ENCODE measurements at regions not wholly inside any gene's neighbourhood (a gene's known extent, or its start where the extent isn't known, plus 50 kb on each side); places are given as distances from the start of the nearest gene placed in this dataset.

DNA sequence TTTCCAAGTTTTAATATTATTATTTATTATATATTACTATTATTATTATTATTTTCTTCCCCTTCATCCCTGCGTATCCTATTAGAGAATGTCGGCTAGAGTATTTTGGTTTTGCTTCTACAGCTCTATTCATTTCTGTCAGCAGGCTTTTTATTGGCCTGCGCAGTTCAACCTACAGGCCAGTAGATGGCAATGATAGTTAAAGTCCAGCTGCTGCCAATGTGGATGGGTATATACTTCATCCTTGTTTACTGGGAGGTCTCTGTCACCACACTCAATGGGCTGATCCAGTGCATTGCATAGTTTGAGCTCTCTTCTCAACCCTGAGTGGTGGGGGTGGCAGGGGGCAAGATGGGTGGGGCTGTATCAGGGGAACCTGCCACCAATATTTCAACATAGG lies 799.8 kb downstream of the NSUN3 start:
- no peaks in the 10 kb centered on the region for H4K20me1 ChIP-seq (ENCODE audit: insufficient read depth)
- no peak overlapping the region for H3K4me3 ChIP-seq (ENCODE audit: low read length)
- H3K9me3 ChIP-seq (ENCODE audit: low read length): peaks cover 9% of the 10 kb centered on the region
- H3K79me2 ChIP-seq (replicated peaks; ENCODE audit: insufficient read depth, low read length): no peaks in the 10 kb centered on the region
- no peak overlapping the region for H3K9ac ChIP-seq (ENCODE audit: low read length)
- H3K27me3 ChIP-seq (ENCODE audit: insufficient read depth, low read depth, low read length): no peaks in the 10 kb centered on the region
- no peaks in the 10 kb centered on the region for H3F3A ChIP-seq (ENCODE audit: insufficient read depth, low read length, poor library complexity, severe bottlenecking)
- no peak overlapping the region for H3K27ac ChIP-seq (ENCODE audit: low read length)
- TF ChIP-seq SMC3 (conservative IDR thresholded peaks at IDR 0.05; ENCODE audit: poor library complexity): peak; percentile 48
- TF ChIP-seq TAF1 (IDR thresholded peaks at IDR 0.05; ENCODE audit: low read depth): no peak
- TF ChIP-seq EZH2 (IDR thresholded peaks at IDR 0.05; ENCODE audit: borderline replicate concordance, insufficient read depth, low read length, poor library complexity, severe bottlenecking): no peak
- TF ChIP-seq REST (IDR thresholded peaks at IDR 0.05; ENCODE audit: borderline replicate concordance): no peak
- TF ChIP-seq EP300 (conservative IDR thresholded peaks at IDR 0.05; ENCODE audit: poor library complexity, severe bottlenecking): no peak
- peak; percentile 58 for TF ChIP-seq RAD21 (conservative IDR thresholded peaks at IDR 0.05)
- TF ChIP-seq, protein P1, sequence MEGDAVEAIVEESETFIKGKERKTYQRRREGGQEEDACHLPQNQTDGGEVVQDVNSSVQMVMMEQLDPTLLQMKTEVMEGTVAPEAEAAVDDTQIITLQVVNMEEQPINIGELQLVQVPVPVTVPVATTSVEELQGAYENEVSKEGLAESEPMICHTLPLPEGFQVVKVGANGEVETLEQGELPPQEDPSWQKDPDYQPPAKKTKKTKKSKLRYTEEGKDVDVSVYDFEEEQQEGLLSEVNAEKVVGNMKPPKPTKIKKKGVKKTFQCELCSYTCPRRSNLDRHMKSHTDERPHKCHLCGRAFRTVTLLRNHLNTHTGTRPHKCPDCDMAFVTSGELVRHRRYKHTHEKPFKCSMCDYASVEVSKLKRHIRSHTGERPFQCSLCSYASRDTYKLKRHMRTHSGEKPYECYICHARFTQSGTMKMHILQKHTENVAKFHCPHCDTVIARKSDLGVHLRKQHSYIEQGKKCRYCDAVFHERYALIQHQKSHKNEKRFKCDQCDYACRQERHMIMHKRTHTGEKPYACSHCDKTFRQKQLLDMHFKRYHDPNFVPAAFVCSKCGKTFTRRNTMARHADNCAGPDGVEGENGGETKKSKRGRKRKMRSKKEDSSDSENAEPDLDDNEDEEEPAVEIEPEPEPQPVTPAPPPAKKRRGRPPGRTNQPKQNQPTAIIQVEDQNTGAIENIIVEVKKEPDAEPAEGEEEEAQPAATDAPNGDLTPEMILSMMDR (IDR thresholded peaks at IDR 0.05; ENCODE audit: poor library complexity, severe bottlenecking): peak; percentile 50
- TF ChIP-seq MXI1 (conservative IDR thresholded peaks at IDR 0.05; ENCODE audit: poor library complexity, severe bottlenecking): no peak
- TF ChIP-seq POLR2AphosphoS5 (IDR thresholded peaks at IDR 0.05): no peak
- H2AFZ ChIP-seq (ENCODE audit: low read depth, low read length): no peak overlapping the region
- no peaks in the 10 kb centered on the region for H3K36me3 ChIP-seq (ENCODE audit: insufficient read depth, low read length)
- no peak overlapping the region for H3K4me2 ChIP-seq (ENCODE audit: low read length)
- H3K9me2 ChIP-seq (ENCODE audit: insufficient read depth, low read length): no peaks in the 10 kb centered on the region

DNA sequence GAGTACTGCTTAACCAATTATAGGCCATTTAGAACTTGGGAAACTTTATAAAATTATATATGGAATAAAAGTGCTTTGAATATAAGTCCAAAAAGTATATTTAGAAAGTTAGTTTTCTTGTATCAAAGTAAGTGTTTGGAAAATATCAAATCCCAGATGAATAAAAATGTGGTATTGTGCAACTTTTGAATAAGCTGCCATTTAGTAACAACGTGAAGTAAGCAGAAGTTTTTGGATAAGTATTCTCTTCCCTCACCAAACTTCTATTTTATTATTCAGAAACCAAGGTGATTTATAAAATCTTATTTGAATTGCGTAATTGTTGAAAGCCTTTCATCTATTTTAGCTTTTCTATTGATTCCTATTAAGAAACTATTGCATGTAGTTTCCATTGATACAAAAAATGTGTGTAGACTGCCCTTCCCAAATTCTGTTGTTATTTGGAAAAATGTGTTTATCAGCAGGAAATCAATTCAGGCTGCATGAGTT lies 806.2 kb downstream of the NSUN3 start:
- TF ChIP-seq, protein P1 (IDR thresholded peaks at IDR 0.05; ENCODE audit: poor library complexity, severe bottlenecking): no peak
- Histone ChIP-seq H3K27me3 (ENCODE audit: insufficient read depth, low read depth, low read length) (no peaks in the 10 kb centered on the region), H3K4me3 (ENCODE audit: low read length) (no peak overlapping the region), H3K9ac (ENCODE audit: low read length) (no peak overlapping the region), H2AFZ (ENCODE audit: low read depth, low read length) (no peak overlapping the region), H3K9me2 (ENCODE audit: insufficient read depth, low read length) (no peaks in the 10 kb centered on the region), H3K9me3 (ENCODE audit: low read length) (peaks cover 7% of the 10 kb centered on the region), H3K4me2 (ENCODE audit: low read length) (no peak overlapping the region), H3K79me2 (replicated peaks; ENCODE audit: insufficient read depth, low read length) (no peaks in the 10 kb centered on the region), H3K36me3 (ENCODE audit: insufficient read depth, low read length) (no peaks in the 10 kb centered on the region), H4K20me1 (ENCODE audit: insufficient read depth) (no peaks in the 10 kb centered on the region), H3K27ac (ENCODE audit: low read length) (no peak overlapping the region), H3F3A (ENCODE audit: insufficient read depth, low read length, poor library complexity, severe bottlenecking) (no peaks in the 10 kb centered on the region)
